Upper lobe of left lung (tissue), 6 donors: ENCODE measurements at regions not wholly inside any gene's neighbourhood (a gene's known extent, or its start where the extent isn't known, plus 50 kb on each side); places are given as distances from the start of the nearest gene placed in this dataset.
"Not testable (repeated sequence)": the region's sequence is repeated elsewhere in the genome, so short reads cannot be mapped to it uniquely, and the experiment has no call there.

Experiments used
- ATAC-seq, 2 donors: fragments of 200-7000 bp; cut with Tn5 transposase; one replicate each; pipeline ENCODE4 v1.9.1; 2022; ENCODE audit warnings: mild to moderate bottlenecking in 2 of 2, moderate library complexity in 2 of 2; ENCODE audit not compliant: low FRiP score in 2 of 2
- DNase-seq, 2 donors: peaks; one replicate each; pipeline ENCODE4 v3.0.0-alpha.2; 2019 to 2020
- H3K27ac ChIP-seq, 4 donors: fragments of 200-600 bp; sonication (generic); one replicate each; pipeline ENCODE4 v1.5.1; 2016 to 2019
- H3K27me3 ChIP-seq, 4 donors: fragments of 200-600 bp; sonication (generic); one replicate each; pipeline ENCODE4 v1.5.1; 2017 to 2019
- H3K36me3 ChIP-seq, 4 donors: fragments of 200-600 bp; sonication (generic); one replicate each; pipeline ENCODE4 v1.5.1; 2016 to 2019
- H3K4me1 ChIP-seq, 4 donors: fragments of 200-600 bp; sonication (generic); one replicate each; pipeline ENCODE4 v1.5.1; 2018 to 2019
- H3K4me3 ChIP-seq, 4 donors: fragments of 200-600 bp; sonication (generic); one replicate each; pipeline ENCODE4 v1.5.1; 2017 to 2019; ENCODE audit warnings: mild to moderate bottlenecking in 2 of 4, moderate library complexity in 1 of 4
- H3K9me3 ChIP-seq, 4 donors: fragments of 200-600 bp; sonication (generic); one replicate each; pipeline ENCODE4 v1.5.1; 2018 to 2019
- EP300 ChIP-seq, 4 donors: sonication (generic); formaldehyde crosslinking; IDR thresholded peaks; one replicate each; pipeline ENCODE4 v1.5.1; 2017; ENCODE audit warnings: antibody characterized with exemption in 4 of 4, control low read depth in 2 of 4
- POLR2A ChIP-seq, 4 donors: fragments of 450-650 bp; IDR thresholded peaks; one replicate each; pipeline ENCODE4 v1.5.1; 2016 to 2017; ENCODE audit warnings: antibody characterized with exemption in 4 of 4, mild to moderate bottlenecking in 2 of 4
- POLR2AphosphoS5 ChIP-seq, 2 donors: sonication (generic); formaldehyde crosslinking; IDR thresholded peaks; one replicate each; pipeline ENCODE4 v1.5.1; 2017; ENCODE audit warnings: antibody characterized with exemption in 2 of 2
- WGBS, 2 donors: methylation state at CpG; one replicate each; pipeline ENCODE4 v1.1.5; 2017 to 2018; 5-methylcytosine and 5-hydroxymethylcytosine counted together
- TF ChIP-seq, protein P1 (sequence below), 6 experiments: fragments of 450-650 bp in 4 of 6; fragments of 200-600 bp in 2 of 6; sonication (generic) in 2 of 6; IDR thresholded peaks; one replicate each; pipeline ENCODE4 v1.5.1; 2016 to 2019; ENCODE audit warnings: antibody characterized with exemption in 6 of 6
- donor health status: DM: no; HTN: no; CAD: no; lungs with moderate emphysema.
- donor health status: DM: no; HTN: yes; CAD: no; lungs with severe emphysema.

DNA sequence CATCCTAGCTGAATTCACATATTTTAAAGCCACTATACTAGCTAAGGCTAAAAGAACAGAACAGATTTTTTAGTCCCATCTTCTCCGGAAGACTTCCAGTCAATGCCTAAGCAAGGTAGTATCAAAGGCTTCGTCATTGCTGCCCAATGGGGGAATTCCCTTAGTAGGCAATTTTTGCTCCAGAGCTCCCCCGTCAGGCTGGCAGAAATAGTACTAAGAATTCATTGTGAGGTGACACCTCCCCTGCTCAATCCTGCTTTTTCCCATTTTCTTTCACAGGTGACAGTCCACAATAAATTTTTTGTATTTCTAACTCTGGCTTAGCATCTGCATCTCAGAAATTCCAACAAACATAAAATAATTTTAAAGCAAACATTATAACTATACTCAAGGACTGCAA, 52.8 kb upstream of the SRSF6 start:
- Histone ChIP-seq H3K27me3 (no peaks in the 10 kb centered on the region), H3K27ac (no peak overlapping the region), H3K36me3 (no peaks in the 10 kb centered on the region), H3K4me1 (no peaks in the 10 kb centered on the region), H3K4me3 (no peak overlapping the region), H3K9me3 (peaks cover 0 to 7% (median 3%) of the 10 kb centered on the region in 4 donors)
- TF ChIP-seq, protein P1, sequence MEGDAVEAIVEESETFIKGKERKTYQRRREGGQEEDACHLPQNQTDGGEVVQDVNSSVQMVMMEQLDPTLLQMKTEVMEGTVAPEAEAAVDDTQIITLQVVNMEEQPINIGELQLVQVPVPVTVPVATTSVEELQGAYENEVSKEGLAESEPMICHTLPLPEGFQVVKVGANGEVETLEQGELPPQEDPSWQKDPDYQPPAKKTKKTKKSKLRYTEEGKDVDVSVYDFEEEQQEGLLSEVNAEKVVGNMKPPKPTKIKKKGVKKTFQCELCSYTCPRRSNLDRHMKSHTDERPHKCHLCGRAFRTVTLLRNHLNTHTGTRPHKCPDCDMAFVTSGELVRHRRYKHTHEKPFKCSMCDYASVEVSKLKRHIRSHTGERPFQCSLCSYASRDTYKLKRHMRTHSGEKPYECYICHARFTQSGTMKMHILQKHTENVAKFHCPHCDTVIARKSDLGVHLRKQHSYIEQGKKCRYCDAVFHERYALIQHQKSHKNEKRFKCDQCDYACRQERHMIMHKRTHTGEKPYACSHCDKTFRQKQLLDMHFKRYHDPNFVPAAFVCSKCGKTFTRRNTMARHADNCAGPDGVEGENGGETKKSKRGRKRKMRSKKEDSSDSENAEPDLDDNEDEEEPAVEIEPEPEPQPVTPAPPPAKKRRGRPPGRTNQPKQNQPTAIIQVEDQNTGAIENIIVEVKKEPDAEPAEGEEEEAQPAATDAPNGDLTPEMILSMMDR (IDR thresholded peaks at IDR 0.05), result peak in 1 of 6 experiments; percentile 26
- no peak for TF ChIP-seq POLR2A (IDR thresholded peaks at IDR 0.05)
- DNase-seq (peak in 1 of 2 donors; percentile 25), ATAC-seq (no peak)
- WGBS, 2 donors, result 27 to 28% methylated on average over 3 of the region's 3 CpGs

DNA sequence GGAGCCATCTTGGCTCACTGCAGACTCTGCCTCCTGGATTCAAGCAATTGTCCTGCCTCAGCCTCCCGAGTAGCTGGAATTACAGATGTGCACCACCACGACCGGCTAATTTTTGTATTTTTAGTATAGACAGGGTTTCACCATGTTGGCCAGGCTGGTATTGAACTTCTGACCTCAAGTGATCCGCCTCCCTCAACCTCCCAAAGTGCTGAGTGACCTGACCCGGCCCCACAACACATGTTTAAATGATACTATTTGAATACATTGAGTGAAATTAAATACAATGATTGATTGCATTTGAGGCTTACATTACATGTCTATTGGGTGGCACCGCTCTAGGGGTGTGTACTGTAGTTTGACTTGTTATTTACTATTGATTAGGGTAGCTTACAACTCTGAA, 56.8 kb upstream of the SRSF6 start:
- H3K4me3 ChIP-seq, H3K27ac ChIP-seq, H3K36me3 ChIP-seq, H3K9me3 ChIP-seq, H3K4me1 ChIP-seq, H3K27me3 ChIP-seq, DNase-seq, ATAC-seq: not testable (repeated sequence)
- WGBS, 2 donors, result 85 to 92% methylated on average over 6 of the region's 6 CpGs

DNA sequence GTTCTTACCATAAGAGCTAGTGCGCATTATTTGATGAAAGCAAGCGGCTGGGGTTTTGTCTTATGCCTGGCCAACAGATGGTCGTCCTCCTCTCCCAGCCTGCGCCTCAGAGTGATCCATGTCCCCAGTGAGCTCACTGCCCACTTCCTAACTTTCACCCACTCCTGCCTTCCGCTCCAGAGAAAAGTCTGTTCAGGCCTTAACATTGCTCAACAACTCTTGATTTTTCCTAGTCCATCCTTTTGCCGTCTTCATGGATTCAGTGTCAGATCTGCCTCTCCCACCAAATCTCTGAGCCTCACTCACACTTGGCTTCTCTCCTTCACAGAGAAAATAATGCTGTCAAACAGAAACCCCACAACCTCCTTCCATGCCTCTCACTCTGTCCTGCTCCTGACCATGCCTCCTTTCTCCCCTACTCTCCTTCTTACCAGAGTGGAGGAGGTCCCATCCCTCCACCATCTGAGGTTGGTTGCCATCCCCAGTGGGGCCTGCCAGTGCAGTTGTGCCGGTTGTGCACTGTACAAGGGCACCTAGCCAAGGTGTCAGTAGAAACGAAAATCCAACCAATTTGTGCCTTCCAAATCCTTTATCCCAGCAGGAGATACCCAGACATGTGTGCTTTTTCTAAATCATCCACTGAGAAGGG, 58.9 kb upstream of the SRSF6 start:
- Histone ChIP-seq H3K4me3 (no peak overlapping the region), H3K4me1 (no peaks in the 10 kb centered on the region), H3K36me3 (no peaks in the 10 kb centered on the region), H3K27me3 (no peaks in the 10 kb centered on the region), H3K27ac (no peak overlapping the region), H3K9me3 (peaks cover 0 to 4% (median 0%) of the 10 kb centered on the region in 4 donors)
- ATAC-seq (peak in 1 of 2 donors; percentile 57), DNase-seq (no peak)
- 84 to 85% methylated on average over 8 of the region's 8 CpGs for WGBS, 2 donors
- no peak for TF ChIP-seq POLR2AphosphoS5 (IDR thresholded peaks at IDR 0.05)
- TF ChIP-seq POLR2A (IDR thresholded peaks at IDR 0.05), result no peak

DNA sequence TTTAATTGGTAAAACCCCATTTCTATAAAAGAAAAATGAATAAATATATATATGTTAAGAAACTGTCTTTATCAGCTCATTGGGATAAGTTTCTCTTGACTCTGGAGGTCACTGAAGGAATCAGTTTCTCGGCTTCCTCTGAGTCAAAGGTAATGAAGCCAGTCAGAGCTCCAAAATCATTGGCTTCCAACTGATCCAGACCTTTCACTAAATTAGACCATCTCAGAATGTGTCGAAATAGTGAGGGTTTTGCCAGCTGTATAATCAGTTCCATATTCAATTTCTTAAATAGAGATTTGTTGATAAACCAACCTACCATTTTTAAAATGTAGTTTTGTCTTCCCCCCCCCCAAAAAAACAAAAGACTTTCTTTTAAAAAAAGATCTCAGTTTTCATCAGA, 60.5 kb upstream of the SRSF6 start:
- H3K27me3 ChIP-seq, result no peaks in the 10 kb centered on the region
- no peaks in the 10 kb centered on the region for H3K36me3 ChIP-seq
- WGBS, 2 donors, result 74 to 88% methylated on average over 2 of the region's 2 CpGs
- no peak overlapping the region for H3K27ac ChIP-seq
- DNase-seq, result no peak
- TF ChIP-seq POLR2AphosphoS5 (IDR thresholded peaks at IDR 0.05) (no peak), EP300 (IDR thresholded peaks at IDR 0.05) (no peak), POLR2A (IDR thresholded peaks at IDR 0.05) (no peak)
- TF ChIP-seq, protein P1 (IDR thresholded peaks at IDR 0.05), result no peak
- no peaks in the 10 kb centered on the region for H3K4me1 ChIP-seq
- ATAC-seq, result no peak
- H3K4me3 ChIP-seq, result no peak overlapping the region
- peaks cover 0 to 8% (median 0%) of the 10 kb centered on the region in 4 donors for H3K9me3 ChIP-seq

GRCh38 chr20:43393052-43393451, 64.6 kb upstream of the SRSF6 start:
- Histone ChIP-seq H3K36me3 (no peaks in the 10 kb centered on the region), H3K27me3 (no peaks in the 10 kb centered on the region), H3K4me1 (peaks cover 0 to 13% (median 6%) of the 10 kb centered on the region in 4 donors), H3K9me3 (peaks cover 0 to 8% (median 0%) of the 10 kb centered on the region in 4 donors), H3K4me3 (no peak overlapping the region), H3K27ac (no peak overlapping the region)
- ATAC-seq (no peak), DNase-seq (no peak)
- WGBS, 2 donors, result 70 to 76% methylated on average over 3 of the region's 3 CpGs
- TF ChIP-seq POLR2A (IDR thresholded peaks at IDR 0.05), result no peak
- no peak for TF ChIP-seq EP300 (IDR thresholded peaks at IDR 0.05)
- TF ChIP-seq POLR2AphosphoS5 (IDR thresholded peaks at IDR 0.05), result no peak
- TF ChIP-seq, protein P1 (IDR thresholded peaks at IDR 0.05), result no peak

DNA sequence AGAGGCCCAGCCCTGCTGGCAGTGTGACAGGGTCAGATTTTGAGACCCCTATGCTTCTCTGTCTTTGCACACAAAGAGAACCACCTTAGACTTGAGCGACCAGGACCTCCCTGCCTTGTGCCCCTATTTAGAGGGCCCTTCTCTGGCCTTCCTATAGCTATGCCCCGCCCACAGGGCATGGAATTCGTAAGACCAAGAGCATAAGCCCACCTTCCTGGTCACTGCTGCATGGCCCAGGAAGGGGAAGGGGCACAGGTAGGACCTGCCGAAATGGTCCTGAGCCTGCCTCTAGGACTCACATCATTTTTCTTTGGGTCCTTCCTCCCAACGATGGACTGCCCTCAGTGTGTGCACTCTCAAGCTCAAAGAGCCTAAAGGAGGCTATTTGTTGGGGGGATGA, 65.1 kb upstream of the SRSF6 start:
- H3K4me3 ChIP-seq, result no peak overlapping the region
- ATAC-seq, result no peak
- TF ChIP-seq, protein P1 (IDR thresholded peaks at IDR 0.05), result no peak
- TF ChIP-seq POLR2A (IDR thresholded peaks at IDR 0.05) (no peak), POLR2AphosphoS5 (IDR thresholded peaks at IDR 0.05) (no peak)
- no peak overlapping the region for H3K27ac ChIP-seq
- DNase-seq, result no peak
- 82 to 83% methylated on average over 4 to 5 of the region's 5 CpGs for WGBS, 2 donors
- no peaks in the 10 kb centered on the region for H3K36me3 ChIP-seq
- peaks cover 0 to 8% (median 0%) of the 10 kb centered on the region in 4 donors for H3K9me3 ChIP-seq
- no peaks in the 10 kb centered on the region for H3K27me3 ChIP-seq
- H3K4me1 ChIP-seq, result peaks cover 0 to 18% (median 8%) of the 10 kb centered on the region in 4 donors
